GM23338 (cell line): ENCODE measurements at regions not wholly inside any gene's neighbourhood (a gene's known extent, or its start where the extent isn't known, plus 50 kb on each side); places are given as distances from the start of the nearest gene placed in this dataset.

Experiments used
- ATAC-seq: fragments of 200-7000 bp; cut with Tn5 transposase; 3 replicates; pipeline ENCODE4 v1.9.1; 2020
- DNase-seq: peaks from one replicate; pipeline ENCODE4 v3.0.0-alpha.2; 2015; ENCODE audit warnings: low spot score
- H2AFZ ChIP-seq: fragments of 200-600 bp; sonication (generic); 2 replicates; pipeline ENCODE4 v1.8.0; 2016; ENCODE audit warnings: antibody characterized with exemption, mild to moderate bottlenecking, moderate library complexity
- H3F3A ChIP-seq: fragments of 200-600 bp; sonication (generic); replicated peaks from 2 replicates; pipeline ENCODE4 v1.8.0; 2017; ENCODE audit warnings: antibody characterized with exemption, mixed run types, low read depth
- H3K27ac ChIP-seq: fragments of 200-600 bp; sonication (generic); 2 replicates; pipeline ENCODE4 v1.6.1; 2016; ENCODE audit warnings: low read depth
- H3K27me3 ChIP-seq: fragments of 200-600 bp; sonication (generic); 2 replicates; pipeline ENCODE4 v1.8.0; 2016; ENCODE audit warnings: mild to moderate bottlenecking, mixed run types, moderate library complexity; ENCODE audit not compliant: insufficient read depth
- H3K36me3 ChIP-seq: fragments of 200-600 bp; sonication (generic); 2 replicates; pipeline ENCODE4 v1.8.0; 2016; ENCODE audit warnings: mild to moderate bottlenecking; ENCODE audit not compliant: insufficient read depth
- H3K4me1 ChIP-seq: fragments of 200-600 bp; sonication (generic); 2 replicates; pipeline ENCODE4 v1.8.0; 2016; ENCODE audit warnings: mild to moderate bottlenecking, moderate library complexity; ENCODE audit not compliant: insufficient read depth
- H3K4me2 ChIP-seq: fragments of 200-600 bp; sonication (generic); 2 replicates; pipeline ENCODE4 v1.7.1; 2017; ENCODE audit warnings: mixed run types
- H3K4me3 ChIP-seq: fragments of 200-600 bp; sonication (generic); 2 replicates; pipeline ENCODE4 v1.6.1; 2016; ENCODE audit warnings: mixed run types
- H3K79me2 ChIP-seq: fragments of 200-600 bp; sonication (generic); replicated peaks from 2 replicates; pipeline ENCODE4 v1.8.0; 2017; ENCODE audit warnings: mild to moderate bottlenecking; ENCODE audit not compliant: insufficient read depth
- H3K9me2 ChIP-seq: fragments of 200-600 bp; sonication (generic); 2 replicates; pipeline ENCODE4 v1.8.0; 2017; ENCODE audit not compliant: insufficient read depth
- H4K20me1 ChIP-seq: fragments of 200-600 bp; sonication (generic); replicated peaks from 2 replicates; pipeline ENCODE4 v1.8.0; 2017; ENCODE audit warnings: mild to moderate bottlenecking; ENCODE audit not compliant: insufficient read depth
- H3K27ac Mint-ChIP-seq: 2 replicates; pipeline ENCODE4 v1.8.0; 2020; ENCODE audit warnings: inconsistent platforms, mild to moderate bottlenecking, moderate library complexity, mixed read lengths
- H3K27me3 Mint-ChIP-seq: 3 replicates; pipeline ENCODE4 v1.8.0; 2022; ENCODE audit warnings: low read depth, mild to moderate bottlenecking, moderate library complexity, mixed read lengths, inconsistent platforms; ENCODE audit not compliant: insufficient read depth, poor library complexity
- H3K36me3 Mint-ChIP-seq: 3 replicates; pipeline ENCODE4 v1.8.0; 2021; ENCODE audit warnings: low read depth, mild to moderate bottlenecking, inconsistent platforms, moderate library complexity, mixed read lengths
- H3K4me1 Mint-ChIP-seq: 3 replicates; pipeline ENCODE4 v1.8.0; 2020; ENCODE audit warnings: mild to moderate bottlenecking, inconsistent platforms, mixed read lengths
- H3K4me3 Mint-ChIP-seq: 3 replicates; pipeline ENCODE4 v1.8.0; 2021; ENCODE audit warnings: moderate library complexity, mild to moderate bottlenecking, inconsistent platforms, mixed read lengths
- H3K9me3 Mint-ChIP-seq: 3 replicates; pipeline ENCODE4 v1.8.0; 2020; ENCODE audit warnings: moderate library complexity, mild to moderate bottlenecking, inconsistent platforms, mixed read lengths
- CREB1 ChIP-seq: fragments of 250-450 bp; sonication (Bioruptor Pico); IDR thresholded peaks from 2 replicates; pipeline ENCODE4 v1.5.0; 2020; ENCODE audit warnings: low read depth, mild to moderate bottlenecking, moderate library complexity
- EZH2 ChIP-seq: fragments of 200-600 bp; sonication (generic); IDR thresholded peaks from one replicate; pipeline ENCODE4 v1.8.0; 2017; ENCODE audit warnings: antibody characterized with exemption, mild to moderate bottlenecking, low read depth; ENCODE audit not compliant: unreplicated experiment
- EZH2phosphoT487 ChIP-seq: fragments of 200-600 bp; sonication (generic); IDR thresholded peaks from one replicate; pipeline ENCODE4 v1.8.1; 2018; ENCODE audit warnings: antibody characterized with exemption; ENCODE audit not compliant: unreplicated experiment
- JUNB ChIP-seq: IDR thresholded peaks from one replicate; pipeline ENCODE4 v1.6.1; 2016; ENCODE audit warnings: antibody characterized with exemption; ENCODE audit not compliant: unreplicated experiment
- NANOG ChIP-seq: IDR thresholded peaks from 2 replicates; pipeline ENCODE4 v1.6.1; 2016; ENCODE audit warnings: antibody characterized with exemption, borderline replicate concordance
- POLR2AphosphoS5 ChIP-seq: IDR thresholded peaks from 2 replicates; pipeline ENCODE4 v1.6.1; 2016; ENCODE audit warnings: antibody characterized with exemption, low read depth
- STAT1 ChIP-seq: IDR thresholded peaks from one replicate; pipeline ENCODE4 v1.6.1; 2016; ENCODE audit warnings: antibody characterized with exemption; ENCODE audit not compliant: unreplicated experiment
- ZNF114 ChIP-seq: fragments of 250-450 bp; sonication (Bioruptor Pico); IDR thresholded peaks from 2 replicates; pipeline ENCODE4 v1.5.0; 2020; ENCODE audit warnings: mild to moderate bottlenecking, moderate library complexity
- TF ChIP-seq, protein P1 (sequence below), 2 experiments: fragments of 200-600 bp in 1 of 2; sonication (generic) in 1 of 2; conservative IDR thresholded peaks; 2 replicates each; pipeline versions ENCODE4 v1.5.1 to v1.6.1; 2016 to 2017; ENCODE audit warnings: antibody characterized with exemption in 2 of 2, low read depth in 2 of 2, mild to moderate bottlenecking in 2 of 2, moderate library complexity in 1 of 2
- TF ChIP-seq, protein P2 (sequence below): IDR thresholded peaks from one replicate; pipeline ENCODE4 v1.6.1; 2018; ENCODE audit warnings: antibody characterized with exemption; ENCODE audit not compliant: unreplicated experiment
- TF ChIP-seq, protein P3 (sequence below): IDR thresholded peaks from 2 replicates; pipeline ENCODE4 v1.6.1; 2016; ENCODE audit warnings: antibody characterized with exemption

DNA sequence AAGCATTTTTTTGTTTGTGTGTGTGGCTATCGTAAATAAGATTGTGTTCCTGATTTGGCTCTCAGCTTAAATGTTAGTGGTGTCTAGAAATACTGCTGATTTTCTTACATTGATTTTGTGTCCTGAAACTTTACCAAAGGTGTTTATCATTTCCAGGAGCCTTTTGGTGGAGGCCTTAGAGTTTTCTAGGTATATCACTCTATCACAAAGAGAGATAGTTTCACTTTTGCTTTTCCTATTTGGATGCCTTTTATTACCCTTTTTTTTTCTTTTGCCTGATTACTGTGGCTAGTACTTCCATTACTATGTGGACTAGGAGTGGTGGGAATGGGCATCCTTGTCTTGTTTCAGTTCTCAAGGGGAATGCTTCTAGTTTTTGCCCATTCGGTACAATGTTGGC is 109.6 kb downstream of the S1PR1 start:
- Histone ChIP-seq H3F3A (no peaks in the 10 kb centered on the region), H3K79me2 (no peaks in the 10 kb centered on the region), H3K9me2 (no peaks in the 10 kb centered on the region), H2AFZ (peak overlapping the region; percentile 32; the same call in 1 of the 2 replicates), H3K27me3 (no peaks in the 10 kb centered on the region), H3K36me3 (no peaks in the 10 kb centered on the region), H3K4me1 (no peaks in the 10 kb centered on the region), H3K4me3 (no peak overlapping the region), H4K20me1 (no peaks in the 10 kb centered on the region), H3K4me2 (no peak overlapping the region), H3K27ac (no peak overlapping the region)
- Mint-ChIP-seq H3K4me1 (no peaks in the 10 kb centered on the region), H3K36me3 (no peaks in the 10 kb centered on the region), H3K9me3 (no peaks in the 10 kb centered on the region; the same call in 2 of the 3 replicates), H3K4me3 (no peak overlapping the region), H3K27ac (no peak overlapping the region), H3K27me3 (no peaks in the 10 kb centered on the region)
- ATAC-seq (no peak), DNase-seq (no peak)
- TF ChIP-seq STAT1 (no peak), JUNB (no peak), ZNF114 (CRISPR knock-in tag) (no peak), EZH2phosphoT487 (no peak), EZH2 (no peak)
- TF ChIP-seq, protein P1, sequence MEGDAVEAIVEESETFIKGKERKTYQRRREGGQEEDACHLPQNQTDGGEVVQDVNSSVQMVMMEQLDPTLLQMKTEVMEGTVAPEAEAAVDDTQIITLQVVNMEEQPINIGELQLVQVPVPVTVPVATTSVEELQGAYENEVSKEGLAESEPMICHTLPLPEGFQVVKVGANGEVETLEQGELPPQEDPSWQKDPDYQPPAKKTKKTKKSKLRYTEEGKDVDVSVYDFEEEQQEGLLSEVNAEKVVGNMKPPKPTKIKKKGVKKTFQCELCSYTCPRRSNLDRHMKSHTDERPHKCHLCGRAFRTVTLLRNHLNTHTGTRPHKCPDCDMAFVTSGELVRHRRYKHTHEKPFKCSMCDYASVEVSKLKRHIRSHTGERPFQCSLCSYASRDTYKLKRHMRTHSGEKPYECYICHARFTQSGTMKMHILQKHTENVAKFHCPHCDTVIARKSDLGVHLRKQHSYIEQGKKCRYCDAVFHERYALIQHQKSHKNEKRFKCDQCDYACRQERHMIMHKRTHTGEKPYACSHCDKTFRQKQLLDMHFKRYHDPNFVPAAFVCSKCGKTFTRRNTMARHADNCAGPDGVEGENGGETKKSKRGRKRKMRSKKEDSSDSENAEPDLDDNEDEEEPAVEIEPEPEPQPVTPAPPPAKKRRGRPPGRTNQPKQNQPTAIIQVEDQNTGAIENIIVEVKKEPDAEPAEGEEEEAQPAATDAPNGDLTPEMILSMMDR (conservative IDR thresholded peaks at IDR 0.05; ENCODE audit: low read depth in 2 of 2): no peak

DNA sequence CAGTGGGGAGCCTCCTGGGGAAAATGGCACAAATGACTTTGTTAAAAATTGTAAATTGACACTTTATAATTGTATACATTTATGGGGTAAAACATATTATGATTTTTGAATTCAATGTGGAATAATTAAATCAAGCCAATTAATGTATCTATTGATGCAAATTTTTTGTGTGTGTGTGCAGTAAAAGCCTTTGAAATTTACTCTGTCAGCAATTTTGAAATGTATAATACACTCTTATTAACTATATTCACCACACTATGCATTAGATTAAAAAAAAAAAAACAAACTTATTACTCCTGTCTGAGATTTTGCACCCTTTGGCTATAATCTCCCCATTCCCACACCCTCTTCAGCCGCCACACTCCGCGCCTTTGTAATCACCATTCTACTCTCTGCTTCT is 119.2 kb downstream of the S1PR1 start:
- Histone ChIP-seq H4K20me1 (no peaks in the 10 kb centered on the region), H3K4me3 (no peak overlapping the region), H3K27ac (no peak overlapping the region), H3K27me3 (no peaks in the 10 kb centered on the region), H3F3A (no peaks in the 10 kb centered on the region), H2AFZ (no peak overlapping the region), H3K79me2 (no peaks in the 10 kb centered on the region), H3K36me3 (no peaks in the 10 kb centered on the region), H3K9me2 (no peaks in the 10 kb centered on the region; the same call in 1 of the 2 replicates), H3K4me2 (no peak overlapping the region), H3K4me1 (no peaks in the 10 kb centered on the region)
- Mint-ChIP-seq H3K36me3 (no peaks in the 10 kb centered on the region), H3K4me3 (no peak overlapping the region), H3K9me3 (peaks cover 3% of the 10 kb centered on the region; the same call in 2 of the 3 replicates), H3K27me3 (peaks cover 6% of the 10 kb centered on the region), H3K27ac (no peak overlapping the region; the same call in 1 of the 2 replicates), H3K4me1 (peaks cover 6% of the 10 kb centered on the region; the same call in 2 of the 3 replicates)
- ATAC-seq: no peak
- no peak for DNase-seq
- no peak for TF ChIP-seq CREB1 (CRISPR knock-in tag)
- no peak for TF ChIP-seq STAT1
- TF ChIP-seq NANOG: no peak
- no peak for TF ChIP-seq JUNB
- TF ChIP-seq POLR2AphosphoS5: no peak
- TF ChIP-seq, protein P2, sequence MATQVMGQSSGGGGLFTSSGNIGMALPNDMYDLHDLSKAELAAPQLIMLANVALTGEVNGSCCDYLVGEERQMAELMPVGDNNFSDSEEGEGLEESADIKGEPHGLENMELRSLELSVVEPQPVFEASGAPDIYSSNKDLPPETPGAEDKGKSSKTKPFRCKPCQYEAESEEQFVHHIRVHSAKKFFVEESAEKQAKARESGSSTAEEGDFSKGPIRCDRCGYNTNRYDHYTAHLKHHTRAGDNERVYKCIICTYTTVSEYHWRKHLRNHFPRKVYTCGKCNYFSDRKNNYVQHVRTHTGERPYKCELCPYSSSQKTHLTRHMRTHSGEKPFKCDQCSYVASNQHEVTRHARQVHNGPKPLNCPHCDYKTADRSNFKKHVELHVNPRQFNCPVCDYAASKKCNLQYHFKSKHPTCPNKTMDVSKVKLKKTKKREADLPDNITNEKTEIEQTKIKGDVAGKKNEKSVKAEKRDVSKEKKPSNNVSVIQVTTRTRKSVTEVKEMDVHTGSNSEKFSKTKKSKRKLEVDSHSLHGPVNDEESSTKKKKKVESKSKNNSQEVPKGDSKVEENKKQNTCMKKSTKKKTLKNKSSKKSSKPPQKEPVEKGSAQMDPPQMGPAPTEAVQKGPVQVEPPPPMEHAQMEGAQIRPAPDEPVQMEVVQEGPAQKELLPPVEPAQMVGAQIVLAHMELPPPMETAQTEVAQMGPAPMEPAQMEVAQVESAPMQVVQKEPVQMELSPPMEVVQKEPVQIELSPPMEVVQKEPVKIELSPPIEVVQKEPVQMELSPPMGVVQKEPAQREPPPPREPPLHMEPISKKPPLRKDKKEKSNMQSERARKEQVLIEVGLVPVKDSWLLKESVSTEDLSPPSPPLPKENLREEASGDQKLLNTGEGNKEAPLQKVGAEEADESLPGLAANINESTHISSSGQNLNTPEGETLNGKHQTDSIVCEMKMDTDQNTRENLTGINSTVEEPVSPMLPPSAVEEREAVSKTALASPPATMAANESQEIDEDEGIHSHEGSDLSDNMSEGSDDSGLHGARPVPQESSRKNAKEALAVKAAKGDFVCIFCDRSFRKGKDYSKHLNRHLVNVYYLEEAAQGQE: no peak
- TF ChIP-seq, protein P3, sequence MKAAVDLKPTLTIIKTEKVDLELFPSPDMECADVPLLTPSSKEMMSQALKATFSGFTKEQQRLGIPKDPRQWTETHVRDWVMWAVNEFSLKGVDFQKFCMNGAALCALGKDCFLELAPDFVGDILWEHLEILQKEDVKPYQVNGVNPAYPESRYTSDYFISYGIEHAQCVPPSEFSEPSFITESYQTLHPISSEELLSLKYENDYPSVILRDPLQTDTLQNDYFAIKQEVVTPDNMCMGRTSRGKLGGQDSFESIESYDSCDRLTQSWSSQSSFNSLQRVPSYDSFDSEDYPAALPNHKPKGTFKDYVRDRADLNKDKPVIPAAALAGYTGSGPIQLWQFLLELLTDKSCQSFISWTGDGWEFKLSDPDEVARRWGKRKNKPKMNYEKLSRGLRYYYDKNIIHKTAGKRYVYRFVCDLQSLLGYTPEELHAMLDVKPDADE: no peak
- TF ChIP-seq EZH2: no peak
- TF ChIP-seq, protein P1 (conservative IDR thresholded peaks at IDR 0.05; ENCODE audit: low read depth in 2 of 2): no peak
